Tibial nerve (tissue), 4 donors: ENCODE measurements at regions not wholly inside any gene's neighbourhood (a gene's known extent, or its start where the extent isn't known, plus 50 kb on each side); places are given as distances from the start of the nearest gene placed in this dataset.

Experiments
- EP300 ChIP-seq, 2 donors: sonication (generic); formaldehyde crosslinking; IDR thresholded peaks; one replicate each; pipeline ENCODE4 v1.6.1; 2017; ENCODE audit warnings: antibody characterized with exemption in 2 of 2, mild to moderate bottlenecking in 1 of 2
- TF ChIP-seq, protein P1 (sequence below), 5 experiments: fragments of 200-600 bp in 3 of 5; fragments of 450-650 bp in 2 of 5; sonication (generic) in 3 of 5; IDR thresholded peaks; one replicate each; pipeline ENCODE4 v1.5.1; 2016 to 2019; ENCODE audit warnings: antibody characterized with exemption in 5 of 5, mild to moderate bottlenecking in 3 of 5, moderate library complexity in 2 of 5

GRCh38 chr10:2306081-2306480 is 568.8 kb upstream of the ADARB2 start:
- TF ChIP-seq, protein P1, sequence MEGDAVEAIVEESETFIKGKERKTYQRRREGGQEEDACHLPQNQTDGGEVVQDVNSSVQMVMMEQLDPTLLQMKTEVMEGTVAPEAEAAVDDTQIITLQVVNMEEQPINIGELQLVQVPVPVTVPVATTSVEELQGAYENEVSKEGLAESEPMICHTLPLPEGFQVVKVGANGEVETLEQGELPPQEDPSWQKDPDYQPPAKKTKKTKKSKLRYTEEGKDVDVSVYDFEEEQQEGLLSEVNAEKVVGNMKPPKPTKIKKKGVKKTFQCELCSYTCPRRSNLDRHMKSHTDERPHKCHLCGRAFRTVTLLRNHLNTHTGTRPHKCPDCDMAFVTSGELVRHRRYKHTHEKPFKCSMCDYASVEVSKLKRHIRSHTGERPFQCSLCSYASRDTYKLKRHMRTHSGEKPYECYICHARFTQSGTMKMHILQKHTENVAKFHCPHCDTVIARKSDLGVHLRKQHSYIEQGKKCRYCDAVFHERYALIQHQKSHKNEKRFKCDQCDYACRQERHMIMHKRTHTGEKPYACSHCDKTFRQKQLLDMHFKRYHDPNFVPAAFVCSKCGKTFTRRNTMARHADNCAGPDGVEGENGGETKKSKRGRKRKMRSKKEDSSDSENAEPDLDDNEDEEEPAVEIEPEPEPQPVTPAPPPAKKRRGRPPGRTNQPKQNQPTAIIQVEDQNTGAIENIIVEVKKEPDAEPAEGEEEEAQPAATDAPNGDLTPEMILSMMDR (IDR thresholded peaks at IDR 0.05), result no peak
- TF ChIP-seq EP300 (IDR thresholded peaks at IDR 0.05), result no peak
